HEK293 (cell line): ENCODE measurements at regions not wholly inside any gene's neighbourhood (a gene's known extent, or its start where the extent isn't known, plus 50 kb on each side); places are given as distances from the start of the nearest gene placed in this dataset.

Source experiments
- MYNN ChIP-seq: fragments of 450-650 bp; formaldehyde crosslinking; IDR thresholded peaks from 2 replicates; pipeline ENCODE4 v1.5.1; 2016; ENCODE audit warnings: missing biosample characterization, missing genetic modification characterization, borderline replicate concordance
- TRIM28 ChIP-seq: IDR thresholded peaks from 2 replicates; pipeline ENCODE4 v1.6.1; 2011; ENCODE audit warnings: low read length, control low read depth, borderline replicate concordance
- ZNF140 ChIP-seq: fragments of 450-650 bp; formaldehyde crosslinking; IDR thresholded peaks from 2 replicates; pipeline ENCODE4 v1.5.1; 2016; ENCODE audit warnings: missing biosample characterization, missing genetic modification characterization
- ZNF202 ChIP-seq: fragments of 450-650 bp; formaldehyde crosslinking; IDR thresholded peaks from 2 replicates; pipeline ENCODE4 v1.5.1; 2016; ENCODE audit warnings: missing biosample characterization, missing genetic modification characterization, borderline replicate concordance
- ZNF560 ChIP-seq: fragments of 450-650 bp; formaldehyde crosslinking; IDR thresholded peaks from 2 replicates; pipeline ENCODE4 v1.5.1; 2017; ENCODE audit warnings: missing biosample characterization, missing genetic modification characterization, borderline replicate concordance
- ZNF76 ChIP-seq: fragments of 450-650 bp; formaldehyde crosslinking; IDR thresholded peaks from 2 replicates; pipeline ENCODE4; 2016; ENCODE audit warnings: low read depth, missing biosample characterization, missing genetic modification characterization, borderline replicate concordance
- ZNF785 ChIP-seq: fragments of 450-650 bp; formaldehyde crosslinking; IDR thresholded peaks from 2 replicates; pipeline ENCODE4 v1.5.1; 2016; ENCODE audit warnings: missing biosample characterization, missing genetic modification characterization
- TF ChIP-seq, protein P1 (sequence below): fragments of 450-650 bp; formaldehyde crosslinking; IDR thresholded peaks from 2 replicates; pipeline ENCODE4 v1.5.1; 2016; ENCODE audit warnings: missing biosample characterization, missing genetic modification characterization
- TF ChIP-seq, protein P2 (sequence below): fragments of 450-650 bp; formaldehyde crosslinking; IDR thresholded peaks from 2 replicates; pipeline ENCODE4 v1.5.1; 2016; ENCODE audit warnings: missing biosample characterization, missing genetic modification characterization
- TF ChIP-seq, protein P3 (sequence below): fragments of 450-650 bp; IDR thresholded peaks from 2 replicates; pipeline ENCODE4 v1.5.1; 2018; ENCODE audit warnings: missing biosample characterization, missing genetic modification characterization
- TF ChIP-seq, protein P4 (sequence below): fragments of 450-650 bp; formaldehyde crosslinking; IDR thresholded peaks from 2 replicates; pipeline ENCODE4 v1.5.1; 2016; ENCODE audit warnings: missing biosample characterization, missing genetic modification characterization
- TF ChIP-seq, protein P5 (sequence below): fragments of 450-650 bp; formaldehyde crosslinking; IDR thresholded peaks from 2 replicates; pipeline ENCODE4 v1.5.1; 2016; ENCODE audit warnings: missing biosample characterization, missing genetic modification characterization, borderline replicate concordance

DNA sequence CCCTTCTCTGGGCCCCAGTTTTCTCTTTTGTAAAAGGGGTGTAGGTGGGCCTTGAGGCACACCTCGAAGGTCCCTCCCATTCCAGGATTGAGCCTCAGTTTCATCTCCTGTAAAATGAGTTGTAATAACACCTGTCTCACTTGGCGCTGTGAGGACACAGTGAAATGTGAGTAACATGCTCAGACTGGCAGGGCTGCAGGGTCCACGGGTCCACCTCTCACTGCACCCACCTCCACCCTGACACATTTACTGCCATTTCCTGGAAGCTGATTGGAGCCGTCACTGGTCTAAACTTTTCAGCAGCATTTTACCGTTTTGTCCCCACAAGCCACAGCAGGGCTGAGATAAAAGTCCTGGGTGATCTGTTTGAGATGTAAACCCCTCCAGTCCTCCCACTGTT lies 398.0 kb downstream of the PTPRU start:
- no peak for TF ChIP-seq ZNF560 (tag by site-specific recombination)
- TF ChIP-seq ZNF785 (tag by site-specific recombination): no peak
- TF ChIP-seq, protein P1, sequence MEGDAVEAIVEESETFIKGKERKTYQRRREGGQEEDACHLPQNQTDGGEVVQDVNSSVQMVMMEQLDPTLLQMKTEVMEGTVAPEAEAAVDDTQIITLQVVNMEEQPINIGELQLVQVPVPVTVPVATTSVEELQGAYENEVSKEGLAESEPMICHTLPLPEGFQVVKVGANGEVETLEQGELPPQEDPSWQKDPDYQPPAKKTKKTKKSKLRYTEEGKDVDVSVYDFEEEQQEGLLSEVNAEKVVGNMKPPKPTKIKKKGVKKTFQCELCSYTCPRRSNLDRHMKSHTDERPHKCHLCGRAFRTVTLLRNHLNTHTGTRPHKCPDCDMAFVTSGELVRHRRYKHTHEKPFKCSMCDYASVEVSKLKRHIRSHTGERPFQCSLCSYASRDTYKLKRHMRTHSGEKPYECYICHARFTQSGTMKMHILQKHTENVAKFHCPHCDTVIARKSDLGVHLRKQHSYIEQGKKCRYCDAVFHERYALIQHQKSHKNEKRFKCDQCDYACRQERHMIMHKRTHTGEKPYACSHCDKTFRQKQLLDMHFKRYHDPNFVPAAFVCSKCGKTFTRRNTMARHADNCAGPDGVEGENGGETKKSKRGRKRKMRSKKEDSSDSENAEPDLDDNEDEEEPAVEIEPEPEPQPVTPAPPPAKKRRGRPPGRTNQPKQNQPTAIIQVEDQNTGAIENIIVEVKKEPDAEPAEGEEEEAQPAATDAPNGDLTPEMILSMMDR (tag by site-specific recombination): no peak
- no peak for TF ChIP-seq ZNF202 (tag by site-specific recombination)
- TF ChIP-seq, protein P2, sequence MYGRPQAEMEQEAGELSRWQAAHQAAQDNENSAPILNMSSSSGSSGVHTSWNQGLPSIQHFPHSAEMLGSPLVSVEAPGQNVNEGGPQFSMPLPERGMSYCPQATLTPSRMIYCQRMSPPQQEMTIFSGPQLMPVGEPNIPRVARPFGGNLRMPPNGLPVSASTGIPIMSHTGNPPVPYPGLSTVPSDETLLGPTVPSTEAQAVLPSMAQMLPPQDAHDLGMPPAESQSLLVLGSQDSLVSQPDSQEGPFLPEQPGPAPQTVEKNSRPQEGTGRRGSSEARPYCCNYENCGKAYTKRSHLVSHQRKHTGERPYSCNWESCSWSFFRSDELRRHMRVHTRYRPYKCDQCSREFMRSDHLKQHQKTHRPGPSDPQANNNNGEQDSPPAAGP (tag by site-specific recombination): no peak
- TF ChIP-seq ZNF76 (tag by site-specific recombination): no peak
- TF ChIP-seq, protein P3, sequence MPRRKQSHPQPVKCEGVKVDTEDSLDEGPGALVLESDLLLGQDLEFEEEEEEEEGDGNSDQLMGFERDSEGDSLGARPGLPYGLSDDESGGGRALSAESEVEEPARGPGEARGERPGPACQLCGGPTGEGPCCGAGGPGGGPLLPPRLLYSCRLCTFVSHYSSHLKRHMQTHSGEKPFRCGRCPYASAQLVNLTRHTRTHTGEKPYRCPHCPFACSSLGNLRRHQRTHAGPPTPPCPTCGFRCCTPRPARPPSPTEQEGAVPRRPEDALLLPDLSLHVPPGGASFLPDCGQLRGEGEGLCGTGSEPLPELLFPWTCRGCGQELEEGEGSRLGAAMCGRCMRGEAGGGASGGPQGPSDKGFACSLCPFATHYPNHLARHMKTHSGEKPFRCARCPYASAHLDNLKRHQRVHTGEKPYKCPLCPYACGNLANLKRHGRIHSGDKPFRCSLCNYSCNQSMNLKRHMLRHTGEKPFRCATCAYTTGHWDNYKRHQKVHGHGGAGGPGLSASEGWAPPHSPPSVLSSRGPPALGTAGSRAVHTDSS (tag by site-specific recombination): no peak
- TF ChIP-seq, protein P4, sequence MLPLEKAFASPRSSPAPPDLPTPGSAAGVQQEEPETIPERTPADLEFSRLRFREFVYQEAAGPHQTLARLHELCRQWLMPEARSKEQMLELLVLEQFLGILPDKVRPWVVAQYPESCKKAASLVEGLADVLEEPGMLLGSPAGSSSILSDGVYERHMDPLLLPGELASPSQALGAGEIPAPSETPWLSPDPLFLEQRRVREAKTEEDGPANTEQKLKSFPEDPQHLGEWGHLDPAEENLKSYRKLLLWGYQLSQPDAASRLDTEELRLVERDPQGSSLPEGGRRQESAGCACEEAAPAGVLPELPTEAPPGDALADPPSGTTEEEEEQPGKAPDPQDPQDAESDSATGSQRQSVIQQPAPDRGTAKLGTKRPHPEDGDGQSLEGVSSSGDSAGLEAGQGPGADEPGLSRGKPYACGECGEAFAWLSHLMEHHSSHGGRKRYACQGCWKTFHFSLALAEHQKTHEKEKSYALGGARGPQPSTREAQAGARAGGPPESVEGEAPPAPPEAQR (tag by site-specific recombination): no peak
- TF ChIP-seq, protein P5, sequence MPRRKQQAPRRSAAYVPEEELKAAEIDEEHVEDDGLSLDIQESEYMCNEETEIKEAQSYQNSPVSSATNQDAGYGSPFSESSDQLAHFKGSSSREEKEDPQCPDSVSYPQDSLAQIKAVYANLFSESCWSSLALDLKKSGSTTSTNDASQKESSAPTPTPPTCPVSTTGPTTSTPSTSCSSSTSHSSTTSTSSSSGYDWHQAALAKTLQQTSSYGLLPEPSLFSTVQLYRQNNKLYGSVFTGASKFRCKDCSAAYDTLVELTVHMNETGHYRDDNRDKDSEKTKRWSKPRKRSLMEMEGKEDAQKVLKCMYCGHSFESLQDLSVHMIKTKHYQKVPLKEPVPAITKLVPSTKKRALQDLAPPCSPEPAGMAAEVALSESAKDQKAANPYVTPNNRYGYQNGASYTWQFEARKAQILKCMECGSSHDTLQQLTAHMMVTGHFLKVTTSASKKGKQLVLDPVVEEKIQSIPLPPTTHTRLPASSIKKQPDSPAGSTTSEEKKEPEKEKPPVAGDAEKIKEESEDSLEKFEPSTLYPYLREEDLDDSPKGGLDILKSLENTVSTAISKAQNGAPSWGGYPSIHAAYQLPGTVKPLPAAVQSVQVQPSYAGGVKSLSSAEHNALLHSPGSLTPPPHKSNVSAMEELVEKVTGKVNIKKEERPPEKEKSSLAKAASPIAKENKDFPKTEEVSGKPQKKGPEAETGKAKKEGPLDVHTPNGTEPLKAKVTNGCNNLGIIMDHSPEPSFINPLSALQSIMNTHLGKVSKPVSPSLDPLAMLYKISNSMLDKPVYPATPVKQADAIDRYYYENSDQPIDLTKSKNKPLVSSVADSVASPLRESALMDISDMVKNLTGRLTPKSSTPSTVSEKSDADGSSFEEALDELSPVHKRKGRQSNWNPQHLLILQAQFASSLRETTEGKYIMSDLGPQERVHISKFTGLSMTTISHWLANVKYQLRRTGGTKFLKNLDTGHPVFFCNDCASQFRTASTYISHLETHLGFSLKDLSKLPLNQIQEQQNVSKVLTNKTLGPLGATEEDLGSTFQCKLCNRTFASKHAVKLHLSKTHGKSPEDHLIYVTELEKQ (tag by site-specific recombination): no peak
- no peak for TF ChIP-seq TRIM28
- no peak for TF ChIP-seq ZNF140 (tag by site-specific recombination)
- no peak for TF ChIP-seq MYNN (tag by site-specific recombination)
